Right forelimb (tissue), 1 donor: ENCODE measurements at regions not wholly inside any gene's neighbourhood (a gene's known extent, or its start where the extent isn't known, plus 50 kb on each side); places are given as distances from the start of the nearest gene placed in this dataset.
"Not testable (repeated sequence)": the region's sequence is repeated elsewhere in the genome, so short reads cannot be mapped to it uniquely, and the experiment has no call there.

Experiments used
- DNase-seq: peaks from one replicate; pipeline ENCODE4 v3.0.0-alpha.2; 2018

DNA sequence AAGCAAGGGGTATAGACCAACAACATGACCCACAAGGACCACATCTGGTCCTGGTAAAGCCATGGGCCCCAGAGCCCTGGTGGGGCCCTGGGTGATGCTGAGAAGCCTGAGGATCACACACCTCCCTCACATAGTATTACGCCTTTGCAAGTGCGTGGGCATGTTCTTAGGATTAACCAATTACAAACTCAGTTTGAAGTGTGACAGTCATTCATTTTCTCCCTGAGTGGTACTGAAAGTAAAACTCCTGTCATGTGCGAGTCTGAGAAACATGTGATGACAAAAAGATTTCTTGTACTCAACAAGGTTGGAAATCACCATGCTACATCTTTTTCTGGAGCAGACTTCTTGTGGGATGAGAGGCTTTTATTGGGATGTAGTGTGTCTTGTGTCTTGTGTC lies 315.3 kb upstream of the DUSP10 start:
- DNase-seq: no peak

DNA sequence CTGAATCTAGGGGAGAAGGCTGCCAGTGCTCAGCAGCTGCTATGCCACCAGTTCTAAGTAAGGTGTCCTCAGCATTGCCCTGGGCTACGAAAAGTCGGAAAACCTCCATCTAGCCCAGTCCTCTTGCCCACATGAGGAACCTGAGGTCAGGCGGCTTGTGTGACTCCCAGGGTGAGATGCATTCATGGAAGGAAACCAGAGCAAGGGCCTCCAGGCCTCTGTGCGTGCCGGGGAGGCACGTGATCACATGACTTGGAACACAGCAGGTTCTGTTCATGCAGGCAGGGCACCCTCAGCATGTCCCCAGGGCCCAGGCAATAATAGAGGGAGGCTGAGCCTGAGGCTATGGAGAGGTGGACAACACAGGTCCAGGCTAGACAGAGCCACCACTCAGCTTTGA lies 312.5 kb upstream of the DUSP10 start:
- no peak for DNase-seq

DNA sequence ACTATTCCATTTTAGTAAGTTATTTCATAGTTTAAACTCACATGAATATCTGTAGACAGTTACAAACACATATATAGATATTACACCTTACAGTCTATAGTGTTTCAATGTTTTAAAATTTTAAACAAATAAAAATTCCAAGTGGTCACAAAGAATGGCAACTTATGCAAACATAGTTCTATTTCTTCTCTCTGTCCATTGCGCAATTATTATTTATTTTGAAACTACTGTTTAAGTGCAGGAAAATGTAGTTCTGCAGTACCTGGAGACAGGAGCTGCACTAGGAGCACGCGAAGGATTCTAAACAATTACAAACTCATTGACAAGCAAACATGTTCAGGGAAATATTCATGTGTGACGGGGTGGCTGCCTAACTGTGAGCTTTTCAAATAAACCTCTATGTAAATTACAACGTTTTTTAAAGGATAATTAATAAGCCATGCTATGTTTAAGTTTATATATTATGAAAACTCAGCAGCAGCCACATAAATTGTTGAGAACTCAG lies 312.0 kb upstream of the DUSP10 start:
- no peak for DNase-seq

DNA sequence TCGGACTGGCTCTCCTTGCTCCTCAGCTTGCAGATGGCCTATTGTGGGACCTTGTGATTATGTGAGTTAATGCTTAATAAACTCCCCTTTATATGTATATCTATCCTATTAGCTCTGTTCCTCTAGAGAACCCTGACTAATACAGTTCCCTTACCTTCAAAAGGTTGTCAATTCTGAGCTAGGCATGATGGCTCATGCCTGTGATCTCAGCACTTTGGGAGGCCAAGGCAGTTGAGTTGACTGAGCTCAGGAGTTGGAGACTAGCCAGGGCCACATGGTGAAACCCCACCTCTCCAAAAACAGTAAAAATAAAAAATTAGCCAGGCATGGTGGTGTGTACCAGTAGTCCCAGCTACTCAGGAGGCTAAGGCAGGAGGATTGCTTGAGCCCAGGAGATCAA lies 309.4 kb upstream of the DUSP10 start:
- not testable (repeated sequence) for DNase-seq

DNA sequence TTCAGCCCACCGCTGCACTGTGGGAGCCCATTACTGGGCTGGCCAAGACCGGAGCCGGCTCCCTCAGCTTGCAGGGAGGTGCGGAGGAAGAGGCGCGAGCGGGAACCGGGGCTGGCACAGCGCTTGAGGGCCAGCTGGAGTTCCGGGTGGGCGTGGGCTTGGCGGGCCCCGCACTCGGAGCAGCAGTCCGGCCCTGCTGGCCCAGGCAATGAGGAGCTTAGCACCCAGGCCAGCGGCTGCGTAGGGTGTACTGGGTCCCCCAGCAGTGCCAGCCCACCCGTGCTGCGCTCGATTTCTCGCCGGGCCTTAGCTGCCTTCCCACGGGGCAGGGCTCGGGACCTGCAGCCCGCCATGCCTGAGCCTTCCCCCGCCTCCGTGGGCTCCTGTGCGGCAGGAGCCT lies 307.8 kb upstream of the DUSP10 start:
- not testable (repeated sequence) for DNase-seq

DNA sequence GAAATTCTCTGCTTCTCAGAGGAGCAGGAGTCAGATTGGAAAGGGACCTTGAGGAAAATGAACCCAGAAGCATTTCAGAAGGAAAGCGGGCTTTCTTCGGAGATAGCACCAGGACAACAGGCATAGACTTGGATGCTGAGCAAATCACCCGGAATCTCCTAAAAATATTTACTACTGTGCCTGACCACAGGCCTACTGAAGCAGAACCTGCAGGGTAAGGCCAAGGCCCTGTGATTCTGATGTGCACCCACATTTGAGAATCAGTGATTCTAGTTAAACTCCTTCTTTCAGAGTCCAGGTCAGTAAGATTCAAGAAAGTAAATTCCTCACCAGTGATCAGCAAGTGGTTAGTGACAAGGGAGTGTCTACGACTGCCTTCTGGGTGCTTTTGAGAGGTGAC lies 307.3 kb upstream of the DUSP10 start:
- DNase-seq: no peak

DNA sequence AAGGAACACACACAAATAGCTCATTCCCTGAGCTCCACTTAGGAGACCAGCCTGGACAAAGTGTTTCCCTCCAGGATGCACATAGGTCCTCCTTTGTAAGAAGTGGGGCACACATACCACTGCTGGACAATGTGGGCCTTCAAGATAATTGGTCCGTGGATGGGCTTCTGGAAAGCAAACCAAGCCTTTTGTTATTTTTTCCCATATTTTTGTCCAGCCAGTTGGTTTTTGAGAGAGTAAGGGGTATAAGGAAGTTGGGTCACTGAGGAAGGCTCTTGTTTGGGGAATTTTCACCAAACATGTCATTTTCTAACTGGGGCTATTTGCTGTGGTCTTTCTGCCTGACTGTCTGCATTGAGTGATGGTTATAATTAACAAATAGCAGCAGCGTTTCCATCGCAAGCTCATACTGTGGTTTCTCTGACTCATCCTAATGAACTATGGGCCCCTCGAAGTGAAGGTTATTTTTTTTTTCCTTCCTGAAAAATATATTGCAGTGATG lies 306.3 kb upstream of the DUSP10 start:
- DNase-seq: no peak

DNA sequence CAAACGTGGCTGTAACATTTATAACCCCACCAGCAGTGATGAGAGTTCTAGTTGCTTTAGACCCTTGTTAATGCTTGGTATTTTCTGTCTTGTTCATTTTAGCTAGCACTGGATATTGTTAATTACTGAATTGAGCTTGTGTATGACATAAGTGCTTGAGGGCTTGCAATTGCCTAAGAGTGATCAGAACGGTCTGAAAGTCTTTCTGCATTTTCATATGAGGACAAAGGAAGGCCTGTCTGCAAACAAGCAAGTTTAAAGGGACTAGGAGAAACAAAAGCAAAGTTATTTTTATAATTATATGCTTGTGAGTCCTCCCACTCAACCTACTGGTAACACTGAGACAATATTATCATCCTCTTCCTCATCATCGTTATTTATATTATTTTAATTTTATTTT lies 305.5 kb upstream of the DUSP10 start:
- no peak for DNase-seq

DNA sequence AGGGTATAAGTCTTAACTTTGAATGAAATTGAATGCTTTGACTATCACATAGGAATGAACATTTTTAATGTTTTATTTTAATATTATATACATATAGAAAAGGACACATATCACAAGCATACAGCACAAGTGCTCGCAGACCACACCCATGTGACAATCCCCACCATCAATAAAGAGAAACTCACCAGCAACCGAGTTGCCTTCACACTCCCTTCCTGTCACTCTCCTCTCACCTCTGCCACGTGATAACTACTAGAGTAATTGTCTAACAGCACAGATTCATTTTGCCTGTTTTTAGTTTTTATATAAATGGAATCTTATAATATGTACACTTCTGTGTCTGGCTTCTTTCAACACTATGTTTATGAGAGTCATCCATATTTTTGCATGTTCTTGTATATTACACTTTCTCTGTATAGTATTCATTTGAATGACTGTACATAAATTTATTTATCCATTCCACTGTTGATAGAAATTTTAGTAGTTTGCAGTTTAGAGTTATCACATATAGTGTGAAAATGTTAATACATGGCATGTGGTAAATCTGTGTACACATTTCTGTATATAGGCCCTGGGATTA lies 304.9 kb upstream of the DUSP10 start:
- no peak for DNase-seq

DNA sequence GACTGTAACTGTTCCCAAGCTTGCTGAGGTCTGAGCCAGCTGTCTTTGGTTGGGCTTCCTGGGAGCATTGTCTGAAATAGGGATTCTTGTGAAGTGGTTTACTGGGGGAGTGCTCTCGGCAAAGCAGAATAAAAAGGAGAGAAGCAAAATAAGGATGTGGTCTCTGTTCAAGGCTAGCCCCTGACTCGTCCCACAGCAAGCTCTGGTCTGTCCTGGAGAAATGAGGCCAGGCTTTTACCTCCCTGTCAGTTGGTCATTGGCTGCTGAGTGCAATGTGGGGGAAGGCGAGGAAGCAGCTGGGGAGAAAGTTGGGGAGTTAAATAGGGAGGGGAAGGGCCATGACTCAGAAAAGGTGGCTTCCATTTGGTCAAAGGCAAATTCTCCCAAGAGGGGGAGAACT lies 303.9 kb upstream of the DUSP10 start:
- DNase-seq: no peak

DNA sequence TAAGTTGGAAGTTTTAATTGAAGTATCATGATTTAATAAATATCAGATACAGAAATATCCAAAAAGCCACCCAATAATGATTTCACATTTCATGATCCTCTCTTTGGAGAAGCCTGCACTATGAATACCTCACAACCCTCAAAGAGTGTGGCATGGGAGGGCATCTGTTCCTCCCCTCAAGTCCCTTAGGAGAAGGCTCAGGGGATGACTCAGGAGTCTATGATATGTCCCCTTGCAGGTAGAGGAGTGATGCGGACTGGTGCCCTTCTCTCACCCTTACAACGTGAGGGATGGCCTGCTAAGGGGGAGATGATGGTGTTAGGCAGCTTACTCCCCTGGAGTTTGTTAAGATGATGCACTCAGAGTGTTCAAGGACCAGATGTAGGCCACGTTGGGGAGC lies 303.3 kb upstream of the DUSP10 start:
- no peak for DNase-seq

DNA sequence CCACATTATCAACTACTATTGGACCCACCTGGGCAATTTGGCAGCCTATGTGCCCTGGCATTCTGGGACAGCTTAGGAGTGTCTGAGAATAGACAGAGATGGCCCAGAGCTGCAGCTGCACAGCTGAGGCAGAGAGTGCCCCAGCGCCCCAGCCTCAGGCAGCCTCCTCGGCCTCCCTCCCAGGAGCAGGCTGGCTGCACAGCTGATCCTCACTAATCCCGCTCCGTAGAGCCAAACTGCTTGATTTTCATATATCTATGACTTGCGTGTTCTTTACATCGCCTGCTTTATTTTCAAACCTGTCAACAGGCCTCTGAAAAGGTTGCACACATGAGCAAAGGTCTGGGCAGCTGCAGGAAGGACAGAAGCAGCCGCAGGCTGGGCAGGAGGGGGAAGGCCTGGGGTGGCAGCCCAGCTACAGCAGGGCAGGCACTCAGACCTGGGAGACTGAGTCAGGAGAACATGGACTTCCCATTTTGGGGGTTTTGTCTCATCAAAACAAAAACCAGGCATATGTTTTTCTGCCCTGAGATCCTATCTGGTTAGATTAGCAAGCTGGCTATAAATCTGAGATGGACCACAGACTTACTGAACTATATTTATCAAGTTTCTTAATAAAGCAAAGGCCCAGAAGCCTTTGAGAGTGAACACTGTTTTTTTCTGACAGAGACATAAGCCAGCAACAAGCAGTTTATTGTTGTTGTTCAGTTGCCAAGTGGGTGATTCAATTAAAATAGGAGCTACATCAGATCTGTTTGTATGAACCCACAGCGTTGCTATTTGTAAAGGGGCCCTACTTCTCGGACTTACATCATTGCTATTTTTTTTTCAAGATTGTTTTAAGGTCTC lies 301.8 kb upstream of the DUSP10 start:
- DNase-seq: no peak

DNA sequence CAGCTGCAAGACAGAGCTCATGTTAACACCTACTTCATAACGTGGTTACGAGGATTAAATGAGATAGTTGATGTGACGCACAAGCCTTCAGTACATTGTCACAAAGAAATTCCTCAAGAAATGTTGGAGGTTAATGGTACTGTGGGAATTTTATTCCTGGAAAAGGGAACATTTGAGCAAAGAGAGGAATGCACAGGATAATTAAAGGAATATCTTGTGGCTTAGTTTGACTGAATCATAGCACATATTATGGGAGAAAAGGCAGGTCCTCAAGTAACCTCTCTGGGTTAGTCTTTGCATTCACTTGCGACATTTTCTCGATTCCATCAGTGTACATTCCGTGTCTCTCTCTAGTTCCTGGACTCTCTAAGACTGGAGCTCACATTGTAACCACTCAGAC lies 300.2 kb upstream of the DUSP10 start:
- no peak for DNase-seq

DNA sequence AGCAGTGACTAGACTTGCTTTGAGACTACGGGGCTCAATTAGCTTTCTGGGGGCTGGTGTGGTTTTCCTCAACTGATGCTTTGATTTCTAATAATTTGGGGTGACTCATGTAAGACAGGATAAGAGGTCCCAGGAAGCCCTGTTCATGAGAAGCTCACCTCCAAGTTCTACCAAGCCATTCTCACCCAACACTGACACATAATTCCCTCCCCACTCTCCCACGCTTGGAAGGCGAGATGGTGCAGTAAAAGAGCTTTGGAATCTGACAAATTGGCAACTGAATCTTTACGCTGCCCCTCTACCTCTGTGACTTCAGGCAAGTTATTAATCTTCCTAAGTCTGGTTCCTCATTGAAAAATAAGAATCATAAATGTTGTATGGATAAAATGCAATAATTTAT lies 299.1 kb upstream of the DUSP10 start:
- no peak for DNase-seq

DNA sequence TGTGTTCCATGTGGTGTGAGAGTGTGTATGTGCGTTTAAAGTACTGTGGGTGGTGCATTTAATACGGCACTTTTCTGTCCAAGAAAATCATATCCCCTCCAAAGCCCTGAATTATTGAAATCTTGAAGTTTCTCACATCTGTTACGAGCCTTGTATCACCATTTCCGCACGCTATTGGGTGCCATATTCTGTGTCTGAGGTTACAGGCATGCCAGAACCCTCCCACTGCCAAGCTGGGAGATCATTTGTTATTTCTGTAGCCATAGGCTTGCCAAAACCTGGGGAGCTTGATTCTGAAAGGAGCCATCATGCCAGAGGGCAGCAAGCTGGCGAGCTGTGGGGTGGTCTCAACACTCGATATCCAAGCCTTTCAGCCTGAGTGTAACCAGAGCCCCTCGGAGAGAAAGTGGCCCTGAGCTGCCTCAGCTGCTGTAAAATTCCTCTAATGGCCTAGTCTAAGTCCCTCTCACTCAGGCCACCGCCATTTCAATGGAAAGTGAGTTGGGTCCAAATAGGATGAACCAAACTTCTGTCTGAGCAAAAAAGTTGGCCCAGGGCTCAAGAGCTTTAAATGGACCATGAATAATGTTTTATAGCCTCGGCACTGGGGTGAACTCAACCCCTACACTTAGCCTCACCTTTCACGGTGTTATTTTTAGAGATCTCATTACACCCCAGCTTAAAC lies 298.4 kb upstream of the DUSP10 start:
- DNase-seq: no peak

DNA sequence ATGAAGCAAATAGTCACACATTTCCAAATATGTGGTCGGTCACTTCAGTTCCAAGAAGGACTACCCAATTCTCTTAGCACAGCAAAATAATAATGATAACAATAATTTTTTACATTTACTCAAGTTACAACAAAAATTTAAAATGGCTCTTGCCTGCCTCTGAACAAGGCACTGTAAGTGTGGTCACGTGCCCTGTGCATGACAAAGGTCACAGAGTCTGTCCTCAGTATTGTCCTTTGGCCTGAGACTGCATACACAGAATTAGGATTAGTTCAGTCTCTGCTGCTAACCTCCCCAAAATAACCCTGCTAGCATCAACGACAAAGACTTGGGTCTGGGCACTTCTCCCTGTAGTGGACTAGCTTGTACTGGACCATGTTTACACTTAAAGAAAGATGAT lies 297.1 kb upstream of the DUSP10 start:
- no peak for DNase-seq

DNA sequence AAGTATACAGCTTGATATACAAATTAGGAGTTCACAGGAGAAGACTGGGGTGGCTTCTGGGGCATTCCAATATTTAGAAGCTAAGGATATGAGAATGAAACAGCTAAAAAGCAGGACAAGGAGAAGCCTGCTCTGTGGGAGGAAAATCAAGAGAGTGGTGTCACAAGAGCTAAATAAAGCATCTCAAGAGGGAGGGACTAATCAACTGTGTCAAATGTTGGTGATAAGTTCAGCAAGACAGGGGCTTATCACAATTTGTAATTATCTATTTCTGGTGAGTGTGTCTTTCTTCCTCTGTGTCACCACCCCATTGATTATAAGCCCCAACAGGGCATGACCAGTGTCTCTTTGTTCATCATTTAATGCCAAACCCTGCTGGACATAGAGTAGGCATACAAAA lies 295.8 kb upstream of the DUSP10 start:
- no peak for DNase-seq

DNA sequence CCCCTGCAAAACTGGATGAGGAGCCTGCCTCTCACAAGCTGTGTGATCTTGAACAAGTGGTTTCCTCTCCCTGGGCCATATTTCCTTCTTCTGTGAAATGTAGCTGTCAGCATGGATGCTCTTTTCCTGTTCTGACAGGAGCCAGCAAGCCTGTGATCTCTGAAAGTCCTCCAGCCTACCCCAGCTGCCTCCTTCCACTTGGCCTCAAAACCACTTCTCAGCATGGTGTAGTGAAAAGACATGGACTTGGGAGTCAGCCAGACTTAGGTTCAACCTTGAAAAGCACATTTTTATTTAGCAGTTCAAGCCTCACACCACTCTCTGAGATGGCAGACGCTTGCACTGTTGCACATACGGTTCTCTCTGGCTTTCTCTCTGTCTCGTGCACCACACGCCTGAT lies 292.9 kb upstream of the DUSP10 start:
- no peak for DNase-seq

DNA sequence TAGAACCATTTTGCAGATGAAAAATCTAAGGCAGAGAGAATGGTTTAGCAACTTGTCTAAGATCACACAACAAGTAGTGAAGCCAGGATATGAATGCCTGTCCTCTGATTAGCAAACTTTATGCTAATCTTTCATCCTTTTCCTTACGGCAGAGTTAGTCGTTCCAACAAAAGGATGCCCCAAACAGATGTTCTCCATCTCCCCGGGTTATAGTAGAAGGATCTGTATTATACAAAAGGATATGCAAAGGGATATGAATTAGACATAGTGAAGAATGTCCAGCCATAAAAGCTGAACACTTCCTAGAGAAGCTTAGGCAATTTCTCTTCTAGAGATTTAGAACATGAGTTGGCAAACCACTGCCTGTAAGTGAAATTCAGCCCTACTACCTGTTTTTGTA lies 291.6 kb upstream of the DUSP10 start:
- no peak for DNase-seq

DNA sequence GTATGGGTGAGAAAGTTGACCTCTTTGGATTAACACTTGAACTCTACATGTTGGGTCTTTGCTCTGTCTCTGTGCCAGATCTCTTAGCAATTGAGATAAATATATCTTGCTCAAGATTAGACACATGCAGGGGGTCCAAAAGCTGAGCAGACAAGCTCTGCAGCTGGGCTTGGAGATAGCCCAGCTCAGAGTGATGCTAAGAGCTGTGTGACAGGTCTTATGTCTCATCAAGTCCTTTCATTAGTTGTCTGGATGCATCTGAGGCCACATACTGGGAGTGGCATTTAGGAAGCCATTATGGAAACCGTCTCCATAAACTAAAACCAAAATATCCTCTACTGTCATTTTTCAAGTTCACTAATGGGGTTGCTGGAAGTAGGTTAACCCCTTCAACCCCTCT lies 289.4 kb upstream of the DUSP10 start:
- no peak for DNase-seq

DNA sequence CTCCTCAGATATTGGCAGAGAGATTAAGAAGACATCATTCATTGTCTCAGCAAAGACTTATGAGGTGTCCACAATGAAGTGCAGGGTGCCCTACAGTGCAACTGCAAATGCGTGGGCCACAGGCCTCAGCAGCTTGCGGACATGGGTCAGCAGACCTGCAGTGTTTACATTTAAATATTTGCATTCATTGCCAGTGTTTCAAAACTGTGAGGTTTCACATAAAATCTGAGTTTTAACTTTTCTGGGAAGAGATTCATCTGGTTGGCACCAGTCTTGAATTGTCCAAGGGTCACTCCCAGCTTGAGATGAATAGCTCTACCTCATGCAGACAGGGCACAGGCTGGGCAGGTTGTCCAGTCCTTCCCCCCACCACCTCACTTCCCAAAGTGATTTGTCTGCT lies 286.8 kb upstream of the DUSP10 start:
- DNase-seq: no peak

DNA sequence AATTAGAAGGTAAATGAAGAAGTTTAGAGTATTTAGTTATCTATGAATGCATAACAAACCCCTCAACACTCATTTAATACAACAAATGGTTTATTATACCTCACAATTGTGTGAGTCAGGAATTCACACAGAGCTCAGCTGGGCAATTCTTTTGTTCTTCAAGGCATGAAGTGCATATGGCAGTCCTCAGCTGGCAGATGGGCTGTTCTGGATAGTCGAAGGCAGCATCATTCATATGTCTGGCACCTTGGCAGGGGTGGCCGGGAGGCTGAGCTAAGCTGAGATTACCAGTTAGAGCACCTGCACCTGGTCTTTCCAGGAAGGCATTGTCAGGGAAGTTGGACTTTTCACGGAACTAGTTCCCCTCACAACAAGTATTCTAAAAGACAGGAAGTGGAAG lies 286.2 kb upstream of the DUSP10 start:
- DNase-seq: no peak

DNA sequence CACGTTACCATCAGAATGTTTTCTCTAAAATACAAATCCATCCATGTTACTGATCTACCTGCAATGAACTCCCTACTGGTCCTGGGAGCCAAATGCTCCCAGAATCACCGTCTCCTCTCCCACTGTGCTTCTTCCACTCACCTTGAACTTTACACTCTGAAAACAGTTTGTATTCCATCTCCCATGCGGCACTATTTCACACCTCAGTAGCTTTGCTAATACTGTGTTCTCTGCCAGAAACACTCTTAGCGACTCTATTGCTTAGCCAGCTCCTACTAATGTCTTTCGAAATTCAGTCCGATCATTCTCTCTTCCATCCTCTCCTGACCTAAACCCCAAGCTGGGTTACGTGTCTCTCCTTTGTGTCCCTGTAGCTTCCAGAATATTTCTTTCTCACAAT lies 284.4 kb upstream of the DUSP10 start:
- no peak for DNase-seq

DNA sequence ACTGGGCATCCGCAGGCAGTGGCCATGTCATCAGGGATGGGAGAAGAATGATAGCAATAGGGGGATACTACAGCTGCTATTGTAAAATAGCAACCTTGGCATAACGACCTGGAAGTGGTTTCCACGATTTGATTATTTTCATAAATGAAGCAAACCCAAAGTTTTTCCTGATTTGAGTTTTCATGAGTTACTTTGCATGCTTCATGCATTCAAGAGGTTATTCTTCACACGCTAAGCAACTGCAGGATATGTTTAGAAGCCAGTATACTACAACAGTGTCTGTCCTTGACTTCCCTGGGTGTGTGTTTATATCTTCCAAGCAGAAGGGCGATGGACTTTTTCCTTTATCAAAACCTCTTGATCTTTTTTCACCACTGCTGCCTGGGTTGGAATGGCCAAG lies 281.1 kb upstream of the DUSP10 start:
- DNase-seq: no peak
